ENCODE measurements at regions not wholly inside any gene's neighbourhood (a gene's known extent, or its start where the extent isn't known, plus 50 kb on each side); places are given as distances from the start of the nearest gene placed in this dataset.

- no peak overlapping the region for H3K4me3 ChIP-seq (replicated peaks in 1 of 3; ENCODE audit: insufficient read depth in 1 of 3, low read depth in 1 of 3, low read length in 3 of 3)
- no peak overlapping the region for H3K4me2 ChIP-seq (ENCODE audit: insufficient read depth, low read length)
- no peak overlapping the region for H2AFZ ChIP-seq (ENCODE audit: low read depth, low read length)
- no peaks in the 10 kb centered on the region for H3K9me3 ChIP-seq (replicated peaks; ENCODE audit: control insufficient read depth, insufficient read depth, low read length)
- dilution Hi-C loops (cut with MboI; ENCODE audit: extremely low pct_ligation_motif_present, low sequenced_read_pairs) (no loop called here), intact Hi-C loops (cut with micrococcal nuclease) (no loop called here)
- BruUV-seq (replicated peaks) = no TSS peak
- DNase-seq (ENCODE audit: low read depth, low spot score) (no peak), FAIRE-seq (no peak)
- POLR2A ChIA-PET = no interaction called here
- H3K9me1 ChIP-seq (replicated peaks; ENCODE audit: control insufficient read depth, extremely low read depth, insufficient read depth, low read length) = no peaks in the 10 kb centered on the region
- no peak for TF ChIP-seq JUN (IDR thresholded peaks at IDR 0.05; ENCODE audit: borderline replicate concordance, insufficient read depth, insufficient read length, low read depth)
- no peak for TF ChIP-seq GATA2 (IDR thresholded peaks at IDR 0.05; ENCODE audit: insufficient read depth, insufficient read length, low read depth, low read length)
- TF ChIP-seq POLR2A (IDR thresholded peaks at IDR 0.05; ENCODE audit: low read depth, low read length) = no peak
- TF ChIP-seq MYC (IDR thresholded peaks at IDR 0.05; ENCODE audit: low read depth, low read length) = no peak
- no peak for TF ChIP-seq POLR2AphosphoS5 (IDR thresholded peaks at IDR 0.05; ENCODE audit: insufficient read depth, low read depth, low read length)
- TF ChIP-seq FOS (IDR thresholded peaks at IDR 0.05; ENCODE audit: borderline replicate concordance, insufficient read depth, low read length) = no peak
- no peak for TF ChIP-seq EZH2 (IDR thresholded peaks at IDR 0.05; ENCODE audit: borderline replicate concordance, low read depth, low read length, severe bottlenecking)
- TF ChIP-seq, protein P1, sequence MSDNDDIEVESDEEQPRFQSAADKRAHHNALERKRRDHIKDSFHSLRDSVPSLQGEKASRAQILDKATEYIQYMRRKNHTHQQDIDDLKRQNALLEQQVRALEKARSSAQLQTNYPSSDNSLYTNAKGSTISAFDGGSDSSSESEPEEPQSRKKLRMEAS (IDR thresholded peaks at IDR 0.05; ENCODE audit: insufficient read depth, insufficient read length) = no peak
- TF ChIP-seq CTCF (IDR thresholded peaks at IDR 0.05; ENCODE audit: extremely low read depth in 1 of 2, insufficient read depth in 1 of 2, low read depth in 1 of 2, low read length in 2 of 2) = no peak
- H3K27me3 ChIP-seq (ENCODE audit: control insufficient read depth in 2 of 2, insufficient read depth in 2 of 2, low read length in 2 of 2) = peaks cover 0 to 4% of the 10 kb centered on the region in 2 experiments
- H3K79me2 ChIP-seq (ENCODE audit: control insufficient read depth, insufficient read depth, low read length) = no peaks in the 10 kb centered on the region
- no peaks in the 10 kb centered on the region for H3K4me1 ChIP-seq (ENCODE audit: control insufficient read depth, extremely low read depth, insufficient read depth, low read length)
- CTCF ChIA-PET = no interaction called here
- no peak overlapping the region for H3K9ac ChIP-seq (replicated peaks; ENCODE audit: extremely low read depth, insufficient read depth, low read length)
- H3K27ac ChIP-seq (ENCODE audit: insufficient read depth, low read depth, low read length) = no peak overlapping the region
- no peaks in the 10 kb centered on the region for H3K36me3 ChIP-seq (ENCODE audit: control insufficient read depth in 2 of 2, extremely low read depth in 1 of 2, insufficient read depth in 2 of 2, low read length in 2 of 2)
- H4K20me1 ChIP-seq (replicated peaks; ENCODE audit: control insufficient read depth, extremely low read depth, insufficient read depth, low read length) = no peaks in the 10 kb centered on the region
Measured at GRCh38 chr2:44116319-44116718, 52.4 kb upstream of the PPM1B start.
